Sigmoid colon (tissue), 3 donors: ENCODE measurements at regions not wholly inside any gene's neighbourhood (a gene's known extent, or its start where the extent isn't known, plus 50 kb on each side); places are given as distances from the start of the nearest gene placed in this dataset.

Experiments used
- POLR2A ChIP-seq, 2 donors: fragments of 450-650 bp; IDR thresholded peaks; one replicate each; pipeline ENCODE4 v1.6.1; 2016; ENCODE audit warnings: antibody characterized with exemption in 2 of 2, mild to moderate bottlenecking in 2 of 2, moderate library complexity in 2 of 2
- TF ChIP-seq, protein P1 (sequence below), 4 experiments: fragments of 450-650 bp in 3 of 4; fragments of 200-600 bp in 1 of 4; IDR thresholded peaks; one replicate each; pipeline ENCODE4 v1.5.1; 2016 to 2019; ENCODE audit warnings: antibody characterized with exemption in 4 of 4, mild to moderate bottlenecking in 3 of 4, moderate library complexity in 2 of 4

DNA sequence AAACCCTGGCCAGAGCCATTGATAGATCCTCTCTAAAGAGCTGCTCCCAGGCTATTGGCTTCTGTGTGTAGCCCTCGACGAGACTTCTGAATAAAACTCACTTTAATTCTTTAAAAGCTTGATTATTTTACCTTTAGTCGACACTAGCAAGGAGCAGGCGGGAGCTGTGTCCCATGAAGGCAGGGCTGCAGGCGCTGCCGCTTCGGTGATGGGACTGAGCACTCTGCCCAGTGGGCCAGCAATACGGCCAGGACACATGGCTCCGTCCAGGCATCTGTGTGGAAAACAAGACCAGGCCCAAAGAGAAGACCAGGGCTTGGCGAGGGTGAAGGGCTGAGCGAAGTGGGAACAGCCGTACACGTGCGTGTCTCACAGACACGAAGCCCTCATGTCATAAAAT, 365.9 kb downstream of the GADD45G start:
- TF ChIP-seq, protein P1, sequence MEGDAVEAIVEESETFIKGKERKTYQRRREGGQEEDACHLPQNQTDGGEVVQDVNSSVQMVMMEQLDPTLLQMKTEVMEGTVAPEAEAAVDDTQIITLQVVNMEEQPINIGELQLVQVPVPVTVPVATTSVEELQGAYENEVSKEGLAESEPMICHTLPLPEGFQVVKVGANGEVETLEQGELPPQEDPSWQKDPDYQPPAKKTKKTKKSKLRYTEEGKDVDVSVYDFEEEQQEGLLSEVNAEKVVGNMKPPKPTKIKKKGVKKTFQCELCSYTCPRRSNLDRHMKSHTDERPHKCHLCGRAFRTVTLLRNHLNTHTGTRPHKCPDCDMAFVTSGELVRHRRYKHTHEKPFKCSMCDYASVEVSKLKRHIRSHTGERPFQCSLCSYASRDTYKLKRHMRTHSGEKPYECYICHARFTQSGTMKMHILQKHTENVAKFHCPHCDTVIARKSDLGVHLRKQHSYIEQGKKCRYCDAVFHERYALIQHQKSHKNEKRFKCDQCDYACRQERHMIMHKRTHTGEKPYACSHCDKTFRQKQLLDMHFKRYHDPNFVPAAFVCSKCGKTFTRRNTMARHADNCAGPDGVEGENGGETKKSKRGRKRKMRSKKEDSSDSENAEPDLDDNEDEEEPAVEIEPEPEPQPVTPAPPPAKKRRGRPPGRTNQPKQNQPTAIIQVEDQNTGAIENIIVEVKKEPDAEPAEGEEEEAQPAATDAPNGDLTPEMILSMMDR (IDR thresholded peaks at IDR 0.05), result no peak
- TF ChIP-seq POLR2A (IDR thresholded peaks at IDR 0.05), result no peak
